Activated T-helper 1 cell treated with anti-CD3 and anti-CD28 coated beads, Interleukin-12 subunit alpha, Interleukin-12 subunit beta, Interleukin-2, Interleukin-4 antibody, amounts not matched to agents 30 ng/mL and 10 ng/mL and 1 ng/mL, durations not matched to agents 14 hours and 24 hours and 36 hours (primary cell): ENCODE measurements at regions not wholly inside any gene's neighbourhood (a gene's known extent, or its start where the extent isn't known, plus 50 kb on each side); places are given as distances from the start of the nearest gene placed in this dataset.

Source experiments
- DNase-seq: peaks from one replicate; pipeline ENCODE4 v3.0.0; 2021; ENCODE audit warnings: low spot score
- H3K27ac Mint-ChIP-seq: one replicate; pipeline ENCODE4 v1.8.0; 2021; ENCODE audit warnings: mild to moderate bottlenecking, mixed read lengths
- H3K27me3 Mint-ChIP-seq: one replicate; pipeline ENCODE4 v1.8.0; 2022; ENCODE audit warnings: mild to moderate bottlenecking, moderate library complexity, mixed read lengths; ENCODE audit not compliant: insufficient read depth
- H3K36me3 Mint-ChIP-seq: one replicate; pipeline ENCODE4 v1.8.0; 2021; ENCODE audit warnings: low read depth, mixed read lengths
- H3K4me1 Mint-ChIP-seq: one replicate; pipeline ENCODE4 v1.8.0; 2021; ENCODE audit warnings: low read depth, mixed read lengths
- H3K4me3 Mint-ChIP-seq: one replicate; pipeline ENCODE4 v1.8.0; 2021; ENCODE audit warnings: mild to moderate bottlenecking, moderate library complexity, mixed read lengths
- H3K9me3 Mint-ChIP-seq: one replicate; pipeline ENCODE4 v1.8.0; 2021; ENCODE audit warnings: mixed read lengths
- intact Hi-C: fragments of 100-400 bp; cut with micrococcal nuclease; formaldehyde crosslinking; loops from one replicate; pipeline ENCODE4 v1.15.1; 2024

DNA sequence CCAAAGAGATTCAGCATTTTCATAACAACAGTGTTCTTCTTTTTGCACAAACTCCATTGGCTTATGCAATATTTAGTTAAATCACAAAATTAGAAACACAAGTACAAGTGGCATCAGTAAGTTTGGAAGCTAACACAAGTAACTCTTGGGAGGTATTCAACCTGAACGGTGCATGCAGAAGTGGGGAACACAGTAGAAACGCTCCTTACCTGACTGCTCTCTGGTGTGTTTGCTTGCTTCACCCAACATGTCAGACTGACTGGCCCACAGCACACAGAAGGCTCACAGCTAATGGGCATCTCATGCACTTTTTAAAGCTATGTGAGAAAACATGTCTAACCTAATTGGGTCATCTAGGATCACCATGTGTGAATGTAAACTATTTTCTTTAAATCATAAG, 133.6 kb downstream of the MAGEB17 start:
- Mint-ChIP-seq H3K9me3 (no peaks in the 10 kb centered on the region), H3K4me1 (no peaks in the 10 kb centered on the region), H3K27ac (no peak overlapping the region), H3K27me3 (no peaks in the 10 kb centered on the region), H3K4me3 (no peak overlapping the region), H3K36me3 (no peaks in the 10 kb centered on the region)
- DNase-seq, result no peak
- intact Hi-C loops, result no loop called here

DNA sequence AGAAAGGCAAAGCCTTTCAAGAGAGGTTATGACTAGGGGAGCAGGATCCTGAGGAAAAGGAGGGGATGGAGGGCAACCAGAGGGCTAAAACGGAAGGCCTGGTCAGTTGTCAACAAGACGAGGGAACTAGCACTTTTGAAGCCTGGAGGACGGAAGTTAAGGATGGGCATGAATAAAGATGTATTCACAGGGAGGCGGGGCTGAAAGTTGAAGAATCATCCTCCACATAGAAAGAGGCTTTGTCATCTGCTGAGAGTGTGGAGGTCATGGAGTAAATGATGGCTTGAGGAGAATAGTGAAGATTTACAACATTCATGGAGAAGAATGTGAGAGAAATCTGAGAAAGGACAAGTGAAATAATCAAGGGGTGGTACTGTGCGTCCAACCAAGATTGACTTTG, 137.5 kb downstream of the MAGEB17 start:
- Mint-ChIP-seq H3K4me1 (no peaks in the 10 kb centered on the region), H3K27ac (no peak overlapping the region), H3K27me3 (no peaks in the 10 kb centered on the region), H3K9me3 (no peaks in the 10 kb centered on the region), H3K4me3 (no peak overlapping the region), H3K36me3 (no peaks in the 10 kb centered on the region)
- intact Hi-C loops, result no loop called here
- no peak for DNase-seq

DNA sequence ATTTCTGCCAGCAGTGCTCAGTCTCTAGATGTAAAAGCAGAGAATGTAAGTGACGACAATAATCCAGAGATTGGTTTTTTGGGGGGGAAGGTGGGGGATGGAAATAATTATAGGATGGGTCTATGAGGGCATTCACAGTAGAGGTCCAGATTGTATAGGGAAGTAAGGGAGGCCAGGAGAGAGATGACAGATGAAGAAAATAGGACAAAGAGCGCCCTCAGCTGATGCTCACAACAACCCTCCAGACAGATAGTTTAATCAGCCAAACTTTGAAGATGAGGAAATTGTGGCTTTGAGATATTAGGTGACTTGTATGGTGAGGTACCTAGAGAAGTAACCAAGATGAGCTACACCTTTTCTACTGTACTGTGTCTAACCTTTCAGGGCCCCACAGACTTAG, 137.9 kb downstream of the MAGEB17 start:
- Mint-ChIP-seq H3K9me3 (no peaks in the 10 kb centered on the region), H3K4me1 (no peaks in the 10 kb centered on the region), H3K27ac (no peak overlapping the region), H3K27me3 (no peaks in the 10 kb centered on the region), H3K36me3 (no peaks in the 10 kb centered on the region), H3K4me3 (no peak overlapping the region)
- intact Hi-C loops, result no loop called here
- no peak for DNase-seq

DNA sequence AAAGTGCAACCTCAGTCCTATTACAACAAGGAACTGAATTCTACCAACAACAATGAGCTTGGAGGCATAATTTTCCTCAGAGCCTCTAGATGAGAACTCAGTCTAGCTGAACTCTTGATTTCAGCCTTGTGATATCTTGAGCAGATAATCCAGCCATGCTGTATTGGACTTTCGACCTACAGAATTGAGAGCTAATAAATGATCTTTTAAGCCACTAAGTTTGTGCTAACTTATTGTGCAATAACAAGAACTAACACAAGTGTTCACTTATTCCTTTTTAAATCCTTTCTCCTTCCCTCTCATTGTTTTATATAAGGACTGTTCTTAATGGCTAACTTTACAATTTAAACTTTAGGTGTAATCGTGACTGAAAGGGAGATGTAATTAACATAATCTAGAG, 140.7 kb downstream of the MAGEB17 start:
- H3K4me3 Mint-ChIP-seq, result no peak overlapping the region

DNA sequence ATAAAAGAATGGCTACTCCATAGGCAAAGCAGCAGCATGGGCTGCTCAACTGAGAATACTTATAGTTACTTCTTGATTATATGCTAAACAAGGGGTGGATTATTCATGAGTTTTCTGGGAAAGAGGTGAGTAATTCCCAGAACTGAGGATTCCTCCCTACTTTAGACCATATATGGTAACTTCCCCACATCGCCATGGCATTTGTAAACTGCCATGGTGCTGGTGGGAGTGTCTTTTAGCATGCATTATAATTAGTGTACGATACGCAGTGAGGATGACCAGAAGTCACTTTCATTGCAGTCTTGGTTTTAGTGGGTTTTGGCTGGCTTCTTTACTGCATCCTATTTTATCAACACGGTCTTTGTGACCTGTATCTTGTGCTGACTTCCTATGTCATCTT, 141.5 kb downstream of the MAGEB17 start:
- no peak overlapping the region for H3K27ac Mint-ChIP-seq
- no peaks in the 10 kb centered on the region for H3K9me3 Mint-ChIP-seq

More for the DNA sequence above, 140.7 kb downstream of the MAGEB17 start:
- intact Hi-C loops, result no loop called here
- H3K36me3 Mint-ChIP-seq, result no peaks in the 10 kb centered on the region
- no peaks in the 10 kb centered on the region for H3K9me3 Mint-ChIP-seq
- no peak for DNase-seq
- H3K4me1 Mint-ChIP-seq, result no peaks in the 10 kb centered on the region
- no peak overlapping the region for H3K27ac Mint-ChIP-seq
- H3K27me3 Mint-ChIP-seq, result no peaks in the 10 kb centered on the region

DNA sequence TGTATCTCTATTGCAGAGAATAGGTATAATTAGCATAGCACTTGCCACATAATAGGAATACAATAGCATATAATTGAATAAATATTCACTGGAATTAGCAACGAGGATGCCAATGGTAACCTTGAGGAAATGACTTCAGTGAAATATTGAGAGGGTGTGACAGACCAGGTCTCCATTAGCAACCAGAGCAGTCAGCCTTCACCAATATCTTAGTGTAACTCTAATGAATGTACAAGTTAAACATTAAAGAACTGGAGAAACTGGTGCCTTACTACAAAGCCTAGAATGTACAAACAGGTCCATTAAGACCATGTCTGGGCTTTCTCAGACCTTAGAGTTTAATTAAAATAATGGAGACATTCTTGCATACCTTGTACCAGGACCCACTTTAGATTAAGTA, 143.0 kb downstream of the MAGEB17 start:
- H3K27ac Mint-ChIP-seq, result no peak overlapping the region
- intact Hi-C loops, result no loop called here
- H3K27me3 Mint-ChIP-seq, result no peaks in the 10 kb centered on the region
- DNase-seq, result no peak
- no peaks in the 10 kb centered on the region for H3K9me3 Mint-ChIP-seq
- no peak overlapping the region for H3K4me3 Mint-ChIP-seq
- H3K36me3 Mint-ChIP-seq, result no peaks in the 10 kb centered on the region
- H3K4me1 Mint-ChIP-seq, result no peaks in the 10 kb centered on the region

More for the DNA sequence above, 141.5 kb downstream of the MAGEB17 start:
- H3K27me3 Mint-ChIP-seq, result no peaks in the 10 kb centered on the region
- no peak for DNase-seq
- no peak overlapping the region for H3K4me3 Mint-ChIP-seq
- no peaks in the 10 kb centered on the region for H3K4me1 Mint-ChIP-seq
- H3K36me3 Mint-ChIP-seq, result no peaks in the 10 kb centered on the region
- intact Hi-C loops, result no loop called here

DNA sequence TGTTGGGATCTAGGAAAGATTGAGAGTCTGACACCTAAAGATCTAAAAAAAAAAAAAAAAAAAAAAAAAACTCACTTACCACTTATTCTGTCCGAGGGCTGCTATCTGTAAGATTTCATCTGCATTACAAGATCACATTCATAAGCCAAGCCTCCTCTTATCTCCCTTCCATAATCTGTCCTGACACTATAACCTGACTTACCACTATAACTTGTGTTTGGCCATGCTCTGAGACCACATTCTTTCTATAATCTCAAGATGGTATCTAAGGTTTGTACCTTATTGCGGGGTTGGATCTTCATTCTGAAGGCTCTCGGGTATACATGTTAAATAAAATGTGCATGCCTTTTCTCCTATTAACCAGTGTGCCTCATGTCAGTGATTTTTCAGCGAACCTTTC, 144.4 kb downstream of the MAGEB17 start:
- intact Hi-C loops, result no loop called here
- no peak for DNase-seq
- no peaks in the 10 kb centered on the region for H3K27me3 Mint-ChIP-seq
- no peaks in the 10 kb centered on the region for H3K9me3 Mint-ChIP-seq
- H3K36me3 Mint-ChIP-seq, result no peaks in the 10 kb centered on the region
- H3K4me1 Mint-ChIP-seq, result no peaks in the 10 kb centered on the region
- no peak overlapping the region for H3K4me3 Mint-ChIP-seq
- no peak overlapping the region for H3K27ac Mint-ChIP-seq

DNA sequence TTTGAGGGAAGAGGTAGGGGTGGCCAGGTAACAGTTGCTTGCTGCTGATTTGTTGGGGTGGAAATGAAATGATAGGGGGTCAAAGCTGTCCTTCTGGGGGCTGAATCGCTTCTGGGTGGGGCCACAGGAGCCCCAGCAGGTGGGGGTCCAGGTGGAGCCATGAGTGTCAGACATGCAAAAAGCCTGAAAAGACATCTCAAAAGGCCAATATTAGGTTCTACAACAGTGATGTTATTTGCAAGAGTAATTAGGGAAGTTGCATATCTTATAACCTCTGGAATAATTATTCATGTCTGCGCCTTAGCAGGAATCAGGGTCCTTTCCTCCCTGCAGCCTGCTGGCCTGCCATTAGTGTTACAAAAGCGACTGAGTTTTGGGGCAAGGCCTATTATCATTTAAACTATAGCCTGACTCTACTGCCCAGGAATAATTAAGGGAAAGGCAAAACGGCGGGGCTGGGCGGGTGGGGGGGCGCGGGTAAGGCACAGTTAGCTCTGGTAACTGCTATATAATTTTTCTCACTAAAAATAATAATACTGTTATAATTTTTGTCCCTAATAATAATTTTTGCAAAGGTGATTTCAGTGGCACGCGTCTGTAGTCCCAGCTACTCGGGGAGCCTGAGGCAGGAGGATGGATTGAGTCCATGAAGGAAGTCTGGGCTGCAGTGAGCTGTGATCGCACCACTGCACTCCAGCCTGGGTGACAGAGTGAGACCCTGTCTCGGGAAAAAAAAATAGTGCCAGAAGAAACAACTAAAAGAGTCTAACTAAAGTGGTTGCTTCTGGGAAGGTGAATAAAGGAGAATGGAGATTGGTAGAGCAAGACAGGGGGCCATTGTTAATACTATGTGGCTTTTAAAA, 145.7 kb downstream of the MAGEB17 start:
- no peaks in the 10 kb centered on the region for H3K36me3 Mint-ChIP-seq
- intact Hi-C loops, result no loop called here
- no peaks in the 10 kb centered on the region for H3K27me3 Mint-ChIP-seq
- no peak overlapping the region for H3K4me3 Mint-ChIP-seq
- no peaks in the 10 kb centered on the region for H3K4me1 Mint-ChIP-seq
- H3K9me3 Mint-ChIP-seq, result no peaks in the 10 kb centered on the region
- DNase-seq, result no peak
- H3K27ac Mint-ChIP-seq, result no peak overlapping the region

DNA sequence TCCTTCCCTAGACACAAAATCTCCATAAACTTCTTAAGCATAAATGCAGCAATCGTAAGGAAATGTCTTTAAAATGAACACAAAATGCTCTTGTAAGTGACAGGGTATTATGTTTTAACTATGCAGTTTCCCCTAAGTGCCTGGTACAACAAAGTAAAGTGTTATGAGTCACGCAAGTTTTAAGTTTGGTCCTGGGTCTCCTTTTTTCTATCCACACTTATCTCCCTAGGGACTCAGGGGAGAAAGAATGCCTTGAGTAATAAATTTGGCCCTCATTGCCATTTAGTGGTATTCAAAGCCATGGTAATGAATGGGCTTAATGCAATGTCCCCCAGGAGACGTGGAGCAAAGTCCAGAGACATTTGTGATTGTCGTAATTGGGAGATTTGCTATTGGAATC, 149.1 kb downstream of the MAGEB17 start:
- Mint-ChIP-seq H3K27ac (no peak overlapping the region), H3K4me1 (no peaks in the 10 kb centered on the region), H3K36me3 (no peaks in the 10 kb centered on the region), H3K27me3 (no peaks in the 10 kb centered on the region), H3K9me3 (no peaks in the 10 kb centered on the region), H3K4me3 (no peak overlapping the region)
- intact Hi-C loops, result no loop called here
- no peak for DNase-seq

DNA sequence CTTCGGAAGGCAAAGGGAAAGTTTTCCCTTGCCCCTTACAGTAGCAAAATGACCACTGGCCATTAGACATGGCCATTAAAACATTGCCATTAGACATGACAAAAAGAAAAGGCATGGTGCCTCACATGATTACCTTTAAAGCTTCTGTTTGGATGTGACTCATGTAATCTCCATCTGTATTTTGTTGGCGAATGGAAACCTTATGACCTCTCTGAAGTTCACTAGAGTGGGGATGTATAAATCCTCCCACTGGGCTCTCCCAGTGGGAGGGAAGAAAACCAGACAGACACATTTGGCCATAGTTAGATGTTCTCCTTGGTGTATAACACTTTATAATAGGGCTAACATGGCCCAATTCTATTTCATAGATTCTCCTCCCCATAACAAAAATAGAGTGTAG, 152.6 kb downstream of the MAGEB17 start:
- Mint-ChIP-seq H3K4me3 (no peak overlapping the region), H3K27me3 (no peaks in the 10 kb centered on the region), H3K27ac (no peak overlapping the region)

DNA sequence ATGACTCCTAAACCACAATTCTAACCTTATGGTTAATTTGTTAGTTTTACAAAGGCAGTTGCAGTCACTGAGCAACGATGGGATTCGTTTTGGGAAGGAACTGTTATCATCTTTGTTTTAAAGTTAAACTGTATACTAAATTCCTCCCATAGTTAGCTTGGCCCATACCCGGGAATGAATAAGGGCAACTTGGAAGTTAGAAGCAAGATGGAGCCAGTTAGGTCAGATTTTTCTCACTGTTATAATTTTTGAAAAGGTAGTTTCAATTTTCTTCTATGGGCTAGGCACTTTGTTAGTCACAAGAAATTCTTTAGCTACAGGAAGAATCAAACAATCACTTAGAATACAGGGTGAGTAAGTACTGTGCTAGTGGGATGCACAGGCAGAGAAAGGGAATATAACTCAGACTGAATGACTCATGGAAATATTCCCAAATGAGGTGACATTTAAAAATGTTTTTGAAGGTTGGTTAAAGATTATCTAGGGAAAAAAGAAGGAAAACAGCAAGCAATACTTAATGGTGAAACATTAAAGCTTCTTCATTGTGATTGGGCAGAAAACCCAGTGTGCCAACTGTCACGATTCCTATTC, 153.6 kb downstream of the MAGEB17 start:
- H3K27me3 Mint-ChIP-seq, result no peaks in the 10 kb centered on the region
- no peak overlapping the region for H3K4me3 Mint-ChIP-seq
- no peak overlapping the region for H3K27ac Mint-ChIP-seq
- no peak for DNase-seq
- no peaks in the 10 kb centered on the region for H3K36me3 Mint-ChIP-seq
- intact Hi-C loops, result no loop called here
- no peaks in the 10 kb centered on the region for H3K9me3 Mint-ChIP-seq
- no peaks in the 10 kb centered on the region for H3K4me1 Mint-ChIP-seq

More for the DNA sequence above, 152.6 kb downstream of the MAGEB17 start:
- H3K9me3 Mint-ChIP-seq, result no peaks in the 10 kb centered on the region
- intact Hi-C loops, result no loop called here
- no peaks in the 10 kb centered on the region for H3K36me3 Mint-ChIP-seq
- no peak for DNase-seq
- no peaks in the 10 kb centered on the region for H3K4me1 Mint-ChIP-seq

DNA sequence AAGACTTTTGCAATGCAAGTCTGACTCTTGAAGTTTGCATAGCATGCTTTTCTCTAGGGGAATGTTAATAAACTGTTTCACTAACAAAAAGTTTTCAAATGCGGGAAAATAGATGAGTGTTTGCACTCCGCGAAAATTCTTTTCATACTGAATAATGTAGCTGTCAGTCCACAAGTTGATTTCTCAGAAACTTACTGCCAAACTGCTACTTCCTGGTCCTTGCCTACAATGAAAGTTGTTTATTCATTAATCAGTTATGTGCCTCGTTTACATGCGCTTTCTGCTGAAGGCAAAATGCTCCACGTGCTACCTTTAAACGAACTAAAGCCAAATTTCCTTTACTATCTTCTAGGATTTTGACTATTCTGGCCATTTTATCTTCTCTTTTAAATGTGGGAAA, 166.2 kb downstream of the MAGEB17 start:
- Mint-ChIP-seq H3K27ac (no peak overlapping the region), H3K9me3 (no peaks in the 10 kb centered on the region), H3K4me1 (no peaks in the 10 kb centered on the region), H3K36me3 (no peaks in the 10 kb centered on the region), H3K27me3 (no peaks in the 10 kb centered on the region), H3K4me3 (no peak overlapping the region)
- no peak for DNase-seq
- intact Hi-C loops, result no loop called here

DNA sequence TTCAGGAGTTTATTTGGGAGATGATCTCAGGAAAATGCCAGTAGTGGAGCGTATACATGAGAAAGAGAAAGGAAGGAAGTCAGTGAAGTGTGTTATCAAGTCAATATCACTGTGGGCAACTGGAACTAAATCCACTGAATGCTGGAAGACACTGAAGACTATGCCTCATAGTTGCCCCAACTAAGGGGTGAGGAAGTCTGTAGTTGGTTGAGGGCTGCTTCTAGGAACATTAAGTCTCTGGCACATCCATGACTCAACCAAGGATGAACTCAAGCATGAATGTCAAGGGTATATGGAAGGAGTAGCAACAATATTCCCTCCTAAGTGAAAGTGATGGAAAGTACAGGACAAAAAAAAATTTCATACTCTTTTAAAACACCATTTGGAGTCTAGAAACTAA, 167.9 kb downstream of the MAGEB17 start:
- H3K4me1 Mint-ChIP-seq, result no peaks in the 10 kb centered on the region
- H3K27ac Mint-ChIP-seq, result no peak overlapping the region
- no peaks in the 10 kb centered on the region for H3K36me3 Mint-ChIP-seq
- intact Hi-C loops, result no loop called here
- no peaks in the 10 kb centered on the region for H3K27me3 Mint-ChIP-seq
- no peak overlapping the region for H3K4me3 Mint-ChIP-seq
- H3K9me3 Mint-ChIP-seq, result no peaks in the 10 kb centered on the region
- no peak for DNase-seq
